DND-41 (cell line): ENCODE measurements at regions not wholly inside any gene's neighbourhood (a gene's known extent, or its start where the extent isn't known, plus 50 kb on each side); places are given as distances from the start of the nearest gene placed in this dataset.

Experiments used
- CTCF ChIP-seq: IDR thresholded peaks from 2 replicates; pipeline ENCODE4 v1.5.1; 2012; ENCODE audit warnings: borderline replicate concordance, low read length, moderate library complexity, mild to moderate bottlenecking; ENCODE audit not compliant: poor library complexity, severe bottlenecking; ENCODE audit errors: extremely low read depth
- EZH2 ChIP-seq: IDR thresholded peaks from 3 replicates; pipeline ENCODE4 v1.6.1; 2012; ENCODE audit warnings: borderline replicate concordance, low read depth, mild to moderate bottlenecking, moderate library complexity, low read length, inconsistent platforms; ENCODE audit not compliant: severe bottlenecking

- TF ChIP-seq CTCF, result no peak
- no peak for TF ChIP-seq EZH2
Observed at GRCh38 chr6:92634561-92634960, 784.8 kb downstream of the EPHA7 start.
